ENCODE measurements at regions not wholly inside any gene's neighbourhood (a gene's known extent, or its start where the extent isn't known, plus 50 kb on each side); places are given as distances from the start of the nearest gene placed in this dataset.
"Not testable (repeated sequence)": the region's sequence is repeated elsewhere in the genome, so short reads cannot be mapped to it uniquely, and the experiment has no call there.

- H3K27ac Mint-ChIP-seq: peak overlapping the region; percentile 98
- H3K4me2 ChIP-seq: peak overlapping the region; percentile 62
- H3K4me3 Mint-ChIP-seq: peak overlapping the region; percentile 81
Measured at GRCh38 chr1:149708192-149708853, 74.2 kb upstream of the FCGR1A start.

GRCh38 chr1:149711651-149712050, 70.8 kb upstream of the FCGR1A start:
- not testable (repeated sequence) for H3F3A ChIP-seq (ENCODE audit: low read depth); H3K27me3 ChIP-seq; H4K20me1 ChIP-seq (ENCODE audit: low read depth); H3K27ac ChIP-seq; H3K27me3 Mint-ChIP-seq (ENCODE audit: insufficient read depth, low read depth); H3K9me3 ChIP-seq (ENCODE audit: low read depth); H3K4me3 Mint-ChIP-seq; H3K4me3 ChIP-seq; H3K36me3 Mint-ChIP-seq; H3K9me3 Mint-ChIP-seq; H3K36me3 ChIP-seq; H3K4me2 ChIP-seq; H3K4me1 ChIP-seq; H2AFZ ChIP-seq (replicated peaks); DNase-seq (ENCODE audit: low spot score); H3K79me2 ChIP-seq (ENCODE audit: low read depth); H3K4me1 Mint-ChIP-seq; H3K9ac ChIP-seq; H3K27ac Mint-ChIP-seq

More at GRCh38 chr1:149708192-149708853, 74.2 kb upstream of the FCGR1A start:
- H3K4me3 ChIP-seq: peak overlapping the region; percentile 42
- not testable (repeated sequence) for H4K20me1 ChIP-seq (ENCODE audit: low read depth); H3K9me3 ChIP-seq (ENCODE audit: low read depth); H3K36me3 ChIP-seq; H3K27me3 Mint-ChIP-seq (ENCODE audit: insufficient read depth, low read depth); H3K79me2 ChIP-seq (ENCODE audit: low read depth); H3K4me1 ChIP-seq; H3K9ac ChIP-seq; H3F3A ChIP-seq (ENCODE audit: low read depth); H2AFZ ChIP-seq (replicated peaks); H3K27me3 ChIP-seq; H3K4me1 Mint-ChIP-seq; H3K9me3 Mint-ChIP-seq; H3K36me3 Mint-ChIP-seq; H3K27ac ChIP-seq
- DNase-seq (ENCODE audit: low spot score): peak; percentile 61

GRCh38 chr1:149712154-149712927, 70.2 kb upstream of the FCGR1A start:
- not testable (repeated sequence) for H3F3A ChIP-seq (ENCODE audit: low read depth); H3K27me3 ChIP-seq; H3K79me2 ChIP-seq (ENCODE audit: low read depth); H3K4me1 ChIP-seq; H4K20me1 ChIP-seq (ENCODE audit: low read depth); H3K36me3 Mint-ChIP-seq; H3K27me3 Mint-ChIP-seq (ENCODE audit: insufficient read depth, low read depth); H3K9me3 Mint-ChIP-seq; H3K4me1 Mint-ChIP-seq; H3K9ac ChIP-seq; H3K9me3 ChIP-seq (ENCODE audit: low read depth); H3K36me3 ChIP-seq; H2AFZ ChIP-seq (replicated peaks); H3K27ac ChIP-seq
- Mint-ChIP-seq H3K4me3 (peak overlapping the region; percentile 80), H3K27ac (peak overlapping the region; percentile 94)
- Histone ChIP-seq H3K4me3 (peak overlapping the region; percentile 47), H3K4me2 (peak overlapping the region; percentile 54)
- peak; percentile 55 for DNase-seq (ENCODE audit: low spot score)

- H3K9me3 Mint-ChIP-seq; H2AFZ ChIP-seq (replicated peaks); H3K27ac Mint-ChIP-seq; H3K27me3 Mint-ChIP-seq (ENCODE audit: insufficient read depth, low read depth); H3K79me2 ChIP-seq (ENCODE audit: low read depth); H3K36me3 Mint-ChIP-seq; H3K27me3 ChIP-seq; H3K9me3 ChIP-seq (ENCODE audit: low read depth); H3K4me1 Mint-ChIP-seq; H3K36me3 ChIP-seq; DNase-seq (ENCODE audit: low spot score); H4K20me1 ChIP-seq (ENCODE audit: low read depth); H3K4me3 Mint-ChIP-seq; H3K4me1 ChIP-seq; H3K27ac ChIP-seq; H3F3A ChIP-seq (ENCODE audit: low read depth); H3K9ac ChIP-seq: not testable (repeated sequence)
- Histone ChIP-seq H3K4me2 (peak overlapping the region; percentile 61), H3K4me3 (peak overlapping the region; percentile 34)
Measured at GRCh38 chr1:149713513-149713912, 69.0 kb upstream of the FCGR1A start.

GRCh38 chr1:149713952-149714351, 68.5 kb upstream of the FCGR1A start:
- H3K4me3 ChIP-seq; H3K27ac Mint-ChIP-seq; H3K4me3 Mint-ChIP-seq; H3K27ac ChIP-seq; H3K36me3 Mint-ChIP-seq; H3K79me2 ChIP-seq (ENCODE audit: low read depth); H3K27me3 Mint-ChIP-seq (ENCODE audit: insufficient read depth, low read depth); H3K36me3 ChIP-seq; H3K9me3 ChIP-seq (ENCODE audit: low read depth); H3F3A ChIP-seq (ENCODE audit: low read depth); H2AFZ ChIP-seq (replicated peaks); DNase-seq (ENCODE audit: low spot score); H3K9me3 Mint-ChIP-seq; H3K4me1 ChIP-seq; H4K20me1 ChIP-seq (ENCODE audit: low read depth); H3K4me1 Mint-ChIP-seq; H3K4me2 ChIP-seq; H3K27me3 ChIP-seq; H3K9ac ChIP-seq: not testable (repeated sequence)

- H2AFZ ChIP-seq (replicated peaks); H3K27ac ChIP-seq; H3K36me3 Mint-ChIP-seq; H3K27me3 Mint-ChIP-seq (ENCODE audit: insufficient read depth, low read depth); H3K4me3 Mint-ChIP-seq; H3K36me3 ChIP-seq; H3K79me2 ChIP-seq (ENCODE audit: low read depth); H3K9ac ChIP-seq; H3K9me3 ChIP-seq (ENCODE audit: low read depth); H3K4me1 Mint-ChIP-seq; H3F3A ChIP-seq (ENCODE audit: low read depth); H3K4me1 ChIP-seq; H3K4me3 ChIP-seq; H3K27me3 ChIP-seq; H3K27ac Mint-ChIP-seq; H4K20me1 ChIP-seq (ENCODE audit: low read depth); H3K4me2 ChIP-seq; DNase-seq (ENCODE audit: low spot score); H3K9me3 Mint-ChIP-seq: not testable (repeated sequence)
Measured at GRCh38 chr1:149724618-149725302, 57.7 kb upstream of the FCGR1A start.

GRCh38 chr1:149726688-149727087, 55.8 kb upstream of the FCGR1A start:
- not testable (repeated sequence) for H3K9me3 ChIP-seq (ENCODE audit: low read depth); H3K79me2 ChIP-seq (ENCODE audit: low read depth); H3K4me3 ChIP-seq; H3K4me1 ChIP-seq; H3K4me1 Mint-ChIP-seq; H3K27me3 Mint-ChIP-seq (ENCODE audit: insufficient read depth, low read depth); H3K4me2 ChIP-seq; H3F3A ChIP-seq (ENCODE audit: low read depth); H3K9ac ChIP-seq; H3K27ac Mint-ChIP-seq; H4K20me1 ChIP-seq (ENCODE audit: low read depth); H3K9me3 Mint-ChIP-seq; H3K27ac ChIP-seq; H3K4me3 Mint-ChIP-seq; H3K27me3 ChIP-seq; H2AFZ ChIP-seq (replicated peaks); DNase-seq (ENCODE audit: low spot score); H3K36me3 ChIP-seq; H3K36me3 Mint-ChIP-seq

- H3K4me3 Mint-ChIP-seq, H3K9me3 Mint-ChIP-seq: not testable (repeated sequence)
Measured at GRCh38 chr1:149728598-149728997, 53.9 kb upstream of the FCGR1A start.

More at GRCh38 chr1:149728598-149728997, 53.9 kb upstream of the FCGR1A start:
- not testable (repeated sequence) for H3K36me3 ChIP-seq; H3K9ac ChIP-seq; H3K4me1 ChIP-seq; H3K79me2 ChIP-seq (ENCODE audit: low read depth); H3F3A ChIP-seq (ENCODE audit: low read depth); H3K27ac Mint-ChIP-seq; H3K27me3 Mint-ChIP-seq (ENCODE audit: insufficient read depth, low read depth); H3K9me3 ChIP-seq (ENCODE audit: low read depth); H3K4me3 ChIP-seq; H3K27me3 ChIP-seq; H3K27ac ChIP-seq; H3K4me2 ChIP-seq; H2AFZ ChIP-seq (replicated peaks); DNase-seq (ENCODE audit: low spot score); H3K4me1 Mint-ChIP-seq; H3K36me3 Mint-ChIP-seq; H4K20me1 ChIP-seq (ENCODE audit: low read depth)
